GM12878 (cell line): ENCODE measurements at regions not wholly inside any gene's neighbourhood (a gene's known extent, or its start where the extent isn't known, plus 50 kb on each side); places are given as distances from the start of the nearest gene placed in this dataset.

Experiments
- ATAC-seq: fragments of 200-7000 bp; cut with Tn5 transposase; 3 replicates; pipeline ENCODE4 v1.9.1; 2020; ENCODE audit warnings: mild to moderate bottlenecking, moderate library complexity
- BruUV-seq: library from RNA; stranded (reverse); fragments of 400-500 nt; replicated peaks from 2 replicates; lab custom pipeline; 2021; lab: Mats Ljungman, UMichigan
- CTCF ChIA-PET: fragments of 300-600 bp; sonication (Branson Sonifier 250); formaldehyde crosslinking; extraction: SDS; loops from one replicate; lab custom pipeline; 2021; ENCODE audit warnings: inconsistent platforms; lab: Yijun Ruan, JAX
- POLR2A ChIA-PET: fragments of 350-600 bp; formaldehyde crosslinking; extraction: SDS; loops from one replicate; lab custom pipeline; 2021; ENCODE audit warnings: inconsistent platforms; lab: Charles Lee
- RAD21 ChIA-PET: fragments of 300-600 bp; sonication (Branson Sonifier 250); formaldehyde crosslinking; loops from one replicate; lab custom pipeline; 2023; ENCODE audit warnings: antibody characterized with exemption; ENCODE audit not compliant: unreplicated experiment; lab: Charles Lee
- SMC1A ChIA-PET: fragments of 300-600 bp; sonication (Branson Sonifier 250); formaldehyde crosslinking; loops from one replicate; lab custom pipeline; 2023; ENCODE audit not compliant: unreplicated experiment, uncharacterized antibody; lab: Charles Lee
- DNase-seq: peaks from one replicate; pipeline ENCODE4 v3.0.0-alpha.2; 2011; ENCODE audit warnings: low read depth, low spot score
- FAIRE-seq: peaks from 3 replicates; lab custom pipeline; 2011; peaks lifted over from hg19 to GRCh38; lab: Jason Lieb, UNC
- H2AFZ ChIP-seq: 2 replicates; pipeline ENCODE4 v1.6.0; 2011; ENCODE audit warnings: low read depth, low read length, control low read depth; ENCODE audit not compliant: control insufficient read depth
- H3K27ac ChIP-seq: 2 replicates; pipeline ENCODE4 v1.5.1; 2011; ENCODE audit warnings: control low read depth; ENCODE audit not compliant: control insufficient read depth, insufficient read depth
- H3K27me3 ChIP-seq, 2 experiments: replicated peaks in 1 of 2; 2 replicates each; pipeline versions ENCODE4 v1.6.0 to v1.6.1; 2011; ENCODE audit warnings: low read length in 1 of 2; ENCODE audit not compliant: control insufficient read depth in 2 of 2, insufficient read depth in 2 of 2
- H3K36me3 ChIP-seq, 2 experiments: 2 replicates each; pipeline ENCODE4 v1.5.1; 2011; ENCODE audit warnings: low read length in 1 of 2; ENCODE audit not compliant: control insufficient read depth in 2 of 2, insufficient read depth in 2 of 2
- H3K4me1 ChIP-seq: 2 replicates; pipeline ENCODE4 v1.6.1; 2011; ENCODE audit warnings: mild to moderate bottlenecking, low read length, moderate library complexity, mixed read lengths; ENCODE audit not compliant: control insufficient read depth, insufficient read depth
- H3K4me2 ChIP-seq: 2 replicates; pipeline ENCODE4 v1.6.0; 2011; ENCODE audit warnings: control low read depth; ENCODE audit not compliant: control insufficient read depth, insufficient read depth
- H3K4me3 ChIP-seq: fragments of 200-600 bp; sonication (generic); 2 replicates; pipeline ENCODE4 v1.5.1; 2016
- H3K79me2 ChIP-seq: 2 replicates; pipeline ENCODE4 v1.6.0; 2011; ENCODE audit warnings: low read length; ENCODE audit not compliant: control insufficient read depth, insufficient read depth
- H3K9ac ChIP-seq: 2 replicates; pipeline ENCODE4 v1.8.0; 2011; ENCODE audit warnings: low read length, control low read depth, mixed read lengths; ENCODE audit not compliant: control insufficient read depth, insufficient read depth
- H3K9me3 ChIP-seq: replicated peaks from 3 replicates; pipeline ENCODE4 v1.5.1; 2011; ENCODE audit warnings: mild to moderate bottlenecking, low read length; ENCODE audit not compliant: control insufficient read depth, insufficient read depth
- H4K20me1 ChIP-seq: 2 replicates; pipeline ENCODE4 v1.6.0; 2011; ENCODE audit not compliant: control insufficient read depth, insufficient read depth
- ASH2L ChIP-seq: fragments of 300-600, 200-600 bp; sonication (generic); IDR thresholded peaks from 2 replicates; pipeline ENCODE4 v1.6.1; 2017; ENCODE audit warnings: low read depth, mild to moderate bottlenecking, borderline replicate concordance
- BCLAF1 ChIP-seq: fragments of 450-650 bp; IDR thresholded peaks from 2 replicates; pipeline ENCODE4 v1.6.1; 2017; ENCODE audit warnings: antibody characterized with exemption, mild to moderate bottlenecking, moderate library complexity
- CHD1 ChIP-seq: IDR thresholded peaks from 2 replicates; pipeline ENCODE4 v1.6.1; 2012; ENCODE audit warnings: low read depth, low read length, improper control_type of control experiment
- FOS ChIP-seq: IDR thresholded peaks from 3 replicates; pipeline ENCODE4 v1.6.1; 2011; ENCODE audit warnings: borderline replicate concordance; ENCODE audit not compliant: insufficient read length; ENCODE audit errors: extremely low read depth
- KAT2A ChIP-seq: conservative IDR thresholded peaks from 2 replicates; pipeline ENCODE4 v1.6.1; 2011; ENCODE audit warnings: low read depth, low read length; ENCODE audit not compliant: control insufficient read depth
- NFYB ChIP-seq: IDR thresholded peaks from 2 replicates; pipeline ENCODE4 v1.6.1; 2011; ENCODE audit warnings: low read depth, mild to moderate bottlenecking, low read length, improper control_type of control experiment, moderate library complexity; ENCODE audit not compliant: insufficient read depth
- NR2F1 ChIP-seq: fragments of 450-650 bp; conservative IDR thresholded peaks from 2 replicates; pipeline ENCODE4 v1.6.1; 2017; ENCODE audit warnings: mild to moderate bottlenecking
- PAX5 ChIP-seq: IDR thresholded peaks from 2 replicates; pipeline ENCODE4 v1.6.1; 2011; ENCODE audit warnings: low read depth, low read length, borderline replicate concordance
- SIX5 ChIP-seq: IDR thresholded peaks from 2 replicates; pipeline ENCODE4 v1.6.1; 2011; ENCODE audit warnings: mild to moderate bottlenecking, low read depth, low read length, moderate library complexity; ENCODE audit not compliant: severe bottlenecking
- STAT3 ChIP-seq: IDR thresholded peaks from 2 replicates; pipeline ENCODE4 v1.6.1; 2011; ENCODE audit warnings: low read depth, low read length, improper control_type of control experiment
- TAF1 ChIP-seq: IDR thresholded peaks from 2 replicates; pipeline ENCODE4 v1.6.1; 2011; ENCODE audit warnings: mild to moderate bottlenecking, low read depth, low read length, borderline replicate concordance
- ZNF592 ChIP-seq: fragments of 450-650 bp; IDR thresholded peaks from 2 replicates; pipeline ENCODE4 v1.6.1; 2017; ENCODE audit warnings: mild to moderate bottlenecking, moderate library complexity
- ZSCAN29 ChIP-seq: fragments of 450-650 bp; IDR thresholded peaks from 2 replicates; pipeline ENCODE4 v1.6.1; 2017; ENCODE audit warnings: mild to moderate bottlenecking, moderate library complexity
- WGBS: methylation state at CpG from one replicate; pipeline ENCODE4 v1.1.6; 2016; ENCODE audit warnings: low lambda C conversion rate; ENCODE audit not compliant: insufficient replicate concordance, insufficient coverage; ENCODE audit errors: missing lambda C conversion rate; 5-methylcytosine and 5-hydroxymethylcytosine counted together
- in situ Hi-C: fragments of 300-500 bp; cut with MboI; formaldehyde crosslinking; loops from 9 replicates; pipeline ENCODE4 v1.14.3; 2018; ENCODE audit warnings: mixed read lengths
- intact Hi-C: fragments of 100-400 bp; cut with micrococcal nuclease; formaldehyde crosslinking; loops from one replicate; pipeline ENCODE4 v1.14.2; 2022; ENCODE audit not compliant: unreplicated experiment

DNA sequence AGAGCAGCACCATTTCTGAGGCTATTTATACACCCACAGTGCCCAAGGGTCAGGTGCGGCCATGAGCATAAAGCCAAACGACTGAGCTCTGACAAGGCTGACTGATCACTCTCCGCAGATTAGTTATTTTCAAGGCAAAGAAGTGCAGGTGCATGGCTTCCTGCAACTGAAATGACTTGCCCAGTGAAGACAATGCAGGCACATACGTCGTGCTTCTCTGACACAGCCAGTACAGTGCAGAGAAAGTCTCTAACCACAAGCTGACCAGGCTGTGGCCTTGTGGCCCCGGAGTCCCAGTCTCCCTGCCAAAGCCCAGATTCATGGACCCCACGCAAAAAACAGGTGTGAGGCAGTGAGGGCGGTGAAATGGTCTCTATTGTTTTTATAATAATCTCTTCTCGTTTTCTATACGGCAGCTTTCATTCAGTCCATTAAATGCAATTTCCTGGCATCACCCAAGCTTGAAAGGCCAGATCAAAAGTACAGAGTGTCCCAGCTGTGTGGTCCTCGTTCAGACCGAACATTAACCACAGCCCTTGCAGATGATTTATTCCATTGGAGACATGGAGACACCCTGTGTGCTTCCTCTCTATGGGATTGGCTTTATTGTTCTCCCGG is 447.0 kb upstream of the ID2 start (continued):
- no peak for TF ChIP-seq TAF1
- peak; percentile 99 for TF ChIP-seq NR2F1
- no peak for TF ChIP-seq ASH2L
- 0 out of 2 replicates have a peak, but pooled peaks have one; percentile 13 for TF ChIP-seq ZSCAN29
- no peak for TF ChIP-seq STAT3
- TF ChIP-seq SIX5: no peak
- no peak for TF ChIP-seq CHD1
- TF ChIP-seq, all 136 proteins: peak for 56

DNA sequence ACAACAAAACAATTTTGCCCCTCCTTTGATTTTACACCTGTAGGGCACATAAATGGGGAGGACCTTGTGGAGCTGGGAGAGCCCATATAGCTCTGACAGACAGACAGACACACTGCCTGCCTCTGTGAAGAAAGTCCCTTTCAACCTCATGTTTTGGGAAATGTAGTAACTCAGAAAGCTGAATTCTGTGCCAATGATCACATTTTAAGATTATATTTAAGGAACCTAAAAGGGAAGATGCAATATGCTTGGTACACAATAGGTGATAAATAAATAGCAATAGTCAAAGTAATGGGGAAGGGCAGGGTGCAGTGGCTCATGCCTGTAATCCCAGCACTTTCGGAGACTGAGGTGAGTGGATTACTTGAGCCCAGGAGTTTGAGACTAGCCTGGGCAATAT is 446.4 kb upstream of the ID2 start:
- Histone ChIP-seq H3K4me2 (peak overlapping the region; percentile 64), H3K79me2 (no peaks in the 10 kb centered on the region), H3K36me3 (no peaks in the 10 kb centered on the region), H4K20me1 (no peaks in the 10 kb centered on the region), H3K4me3 (peak overlapping the region; percentile 26; the same call in 1 of the 2 replicates), H3K9ac (no peak overlapping the region), H3K9me3 (peaks cover 2% of the 10 kb centered on the region), H2AFZ (no peak overlapping the region), H3K27me3 (no peaks in the 10 kb centered on the region), H3K27ac (no peak overlapping the region), H3K4me1 (peaks cover 37% of the 10 kb centered on the region)
- in situ Hi-C loops (loop anchor here (10.0 kb wide), 1 partner anchor 449 kb away; the partner anchor contains the start of gene ID2), intact Hi-C loops (loop anchor here (2.0 to 10.0 kb wide), 6 partner anchors 173 to 801 kb away; partner anchors contain the start of gene ID2)
- FAIRE-seq (no peak), ATAC-seq (peak; percentile 7), DNase-seq (no peak)
- POLR2A ChIA-PET: interaction anchor here (1.6 to 2.8 kb wide), 3 partner anchors 10 to 42 kb away, joined by 4 to 10 read pairs (median 8); no protein-coding TSS in a partner anchor
- 100% methylated on average over 1 of the region's 1 CpG for WGBS
- BruUV-seq: no TSS peak
- CTCF ChIA-PET: interaction anchor here (1.0 to 2.0 kb wide), 5 partner anchors 40 to 290 kb away, joined by 3 to 5 read pairs (median 4); no protein-coding TSS in a partner anchor
- RAD21 ChIA-PET: interaction anchor here (1.0 to 4.1 kb wide), 11 partner anchors 12 to 808 kb away, joined by 3 to 23 read pairs (median 8); no protein-coding TSS in a partner anchor
- SMC1A ChIA-PET: interaction anchor here (0.7 to 9.8 kb wide), 17 partner anchors 12 to 510 kb away, joined by 3 to 125 read pairs (median 8); no protein-coding TSS in a partner anchor
- TF ChIP-seq KAT2A (no peak), ZNF592 (no peak), PAX5 (no peak), NFYB (no peak), FOS (no peak), BCLAF1 (no peak)
